HAP-1 (cell line): ENCODE measurements at regions not wholly inside any gene's neighbourhood (a gene's known extent, or its start where the extent isn't known, plus 50 kb on each side); places are given as distances from the start of the nearest gene placed in this dataset.

Experiments
- DNase-seq, 2 experiments: peaks; one replicate each; pipeline ENCODE4 v3.0.0-alpha.2; 2016 to 2020; ENCODE audit warnings: low spot score in 2 of 2
- H3K27me3 ChIP-seq: fragments of 250-450 bp; sonication (Bioruptor Pico); 2 replicates; pipeline ENCODE4 v1.5.1; 2020; ENCODE audit warnings: low read depth, mild to moderate bottlenecking, moderate library complexity
- H3K36me3 ChIP-seq: fragments of 250-450 bp; sonication (Bioruptor Pico); replicated peaks from 2 replicates; pipeline ENCODE4 v1.5.1; 2020; ENCODE audit warnings: mild to moderate bottlenecking
- H3K4me1 ChIP-seq: fragments of 250-450 bp; sonication (Bioruptor Pico); 2 replicates; pipeline ENCODE4 v1.5.1; 2020; ENCODE audit warnings: mild to moderate bottlenecking
- H3K4me3 ChIP-seq: fragments of 250-450 bp; sonication (Bioruptor Pico); 2 replicates; pipeline ENCODE4 v1.5.1; 2020; ENCODE audit warnings: mild to moderate bottlenecking, moderate library complexity
- H3K9me3 ChIP-seq: fragments of 250-450 bp; sonication (Bioruptor Pico); 2 replicates; pipeline ENCODE4 v1.5.1; 2020; ENCODE audit warnings: mild to moderate bottlenecking, moderate library complexity
- in situ Hi-C: fragments of 300-500 bp; cut with MboI; formaldehyde crosslinking; loops from 3 replicates; pipeline ENCODE4 v1.14.3; 2020; ENCODE audit warnings: low sequenced_read_pairs, inconsistent platforms, mixed read lengths

GRCh38 chr18:10316778-10317177 lies 137.7 kb upstream of the APCDD1 start:
- Histone ChIP-seq H3K4me3 (no peak overlapping the region), H3K4me1 (peaks cover 13% of the 10 kb centered on the region), H3K27me3 (no peaks in the 10 kb centered on the region), H3K9me3 (no peaks in the 10 kb centered on the region), H3K36me3 (no peaks in the 10 kb centered on the region)
- DNase-seq = no peak
- in situ Hi-C loops = no loop called here

GRCh38 chr18:10317864-10318690 lies 136.4 kb upstream of the APCDD1 start:
- in situ Hi-C loops = no loop called here
- Histone ChIP-seq H3K27me3 (no peaks in the 10 kb centered on the region), H3K9me3 (no peaks in the 10 kb centered on the region), H3K36me3 (no peaks in the 10 kb centered on the region), H3K4me1 (peaks cover 13% of the 10 kb centered on the region), H3K4me3 (no peak overlapping the region)
- peak in 1 of 2 experiments; percentile 64 for DNase-seq

- Histone ChIP-seq H3K36me3 (no peaks in the 10 kb centered on the region), H3K9me3 (no peaks in the 10 kb centered on the region), H3K4me1 (peaks cover 13% of the 10 kb centered on the region), H3K4me3 (no peak overlapping the region), H3K27me3 (no peaks in the 10 kb centered on the region)
- DNase-seq = peak in 1 of 2 experiments; percentile 16
- in situ Hi-C loops = no loop called here
These were observed 135.8 kb upstream of the APCDD1 start for GRCh38 chr18:10318691-10318970.

- peaks cover 13% of the 10 kb centered on the region for H3K4me1 ChIP-seq
- in situ Hi-C loops = no loop called here
- H3K9me3 ChIP-seq = no peaks in the 10 kb centered on the region
- no peak for DNase-seq
- H3K4me3 ChIP-seq = no peak overlapping the region
- H3K27me3 ChIP-seq = no peaks in the 10 kb centered on the region
- H3K36me3 ChIP-seq = no peaks in the 10 kb centered on the region
These were observed 135.4 kb upstream of the APCDD1 start for GRCh38 chr18:10319026-10319425.

- DNase-seq = no peak
- H3K36me3 ChIP-seq = no peaks in the 10 kb centered on the region
- H3K4me3 ChIP-seq = no peak overlapping the region
- H3K9me3 ChIP-seq = no peaks in the 10 kb centered on the region
- H3K27me3 ChIP-seq = no peaks in the 10 kb centered on the region
- in situ Hi-C loops = no loop called here
- peaks cover 13% of the 10 kb centered on the region for H3K4me1 ChIP-seq
These were observed 134.4 kb upstream of the APCDD1 start for GRCh38 chr18:10319914-10320600.

- Histone ChIP-seq H3K27me3 (no peaks in the 10 kb centered on the region), H3K4me1 (peaks cover 13% of the 10 kb centered on the region), H3K9me3 (no peaks in the 10 kb centered on the region), H3K36me3 (no peaks in the 10 kb centered on the region), H3K4me3 (no peak overlapping the region)
- DNase-seq = no peak
- in situ Hi-C loops = no loop called here
These were observed 133.6 kb upstream of the APCDD1 start for GRCh38 chr18:10320791-10321190.

- no peak for DNase-seq
- Histone ChIP-seq H3K27me3 (no peaks in the 10 kb centered on the region), H3K4me1 (peaks cover 13% of the 10 kb centered on the region), H3K36me3 (no peaks in the 10 kb centered on the region), H3K4me3 (no peak overlapping the region), H3K9me3 (no peaks in the 10 kb centered on the region)
- in situ Hi-C loops = no loop called here
These were observed 132.9 kb upstream of the APCDD1 start for GRCh38 chr18:10321576-10321975.

GRCh38 chr18:10322004-10322403 lies 132.4 kb upstream of the APCDD1 start:
- H3K9me3 ChIP-seq = no peaks in the 10 kb centered on the region
- H3K4me1 ChIP-seq = peaks cover 16% of the 10 kb centered on the region
- in situ Hi-C loops = no loop called here
- H3K27me3 ChIP-seq = no peaks in the 10 kb centered on the region
- H3K4me3 ChIP-seq = no peak overlapping the region
- no peak for DNase-seq
- no peaks in the 10 kb centered on the region for H3K36me3 ChIP-seq

GRCh38 chr18:10322435-10322834 lies 132.0 kb upstream of the APCDD1 start:
- in situ Hi-C loops = no loop called here
- Histone ChIP-seq H3K36me3 (no peaks in the 10 kb centered on the region), H3K4me1 (peaks cover 16% of the 10 kb centered on the region), H3K9me3 (no peaks in the 10 kb centered on the region), H3K4me3 (no peak overlapping the region), H3K27me3 (no peaks in the 10 kb centered on the region)
- DNase-seq = no peak

- DNase-seq = no peak
These were observed 125.3 kb upstream of the APCDD1 start for GRCh38 chr18:10329101-10329500.

GRCh38 chr18:10330428-10330827 lies 124.0 kb upstream of the APCDD1 start:
- DNase-seq = no peak
- Histone ChIP-seq H3K4me3 (no peak overlapping the region), H3K9me3 (no peaks in the 10 kb centered on the region), H3K36me3 (no peaks in the 10 kb centered on the region), H3K27me3 (no peaks in the 10 kb centered on the region; the same call in 1 of the 2 replicates), H3K4me1 (peaks cover 3% of the 10 kb centered on the region; the same call in 1 of the 2 replicates)
- in situ Hi-C loops = no loop called here

More at GRCh38 chr18:10329101-10329500, 125.3 kb upstream of the APCDD1 start:
- in situ Hi-C loops = no loop called here
- H3K36me3 ChIP-seq = no peaks in the 10 kb centered on the region
- H3K4me1 ChIP-seq = peaks cover 3% of the 10 kb centered on the region; the same call in 1 of the 2 replicates
- no peak overlapping the region for H3K4me3 ChIP-seq
- H3K27me3 ChIP-seq = no peaks in the 10 kb centered on the region
- no peaks in the 10 kb centered on the region for H3K9me3 ChIP-seq

GRCh38 chr18:10332452-10332851 lies 122.0 kb upstream of the APCDD1 start:
- DNase-seq = no peak
- Histone ChIP-seq H3K27me3 (no peaks in the 10 kb centered on the region; the same call in 1 of the 2 replicates), H3K36me3 (no peaks in the 10 kb centered on the region), H3K4me1 (no peaks in the 10 kb centered on the region), H3K4me3 (no peak overlapping the region), H3K9me3 (no peaks in the 10 kb centered on the region)
- in situ Hi-C loops = no loop called here

GRCh38 chr18:10336749-10337350 lies 117.6 kb upstream of the APCDD1 start:
- Histone ChIP-seq H3K36me3 (no peaks in the 10 kb centered on the region), H3K27me3 (no peaks in the 10 kb centered on the region; the same call in 1 of the 2 replicates), H3K9me3 (no peaks in the 10 kb centered on the region), H3K4me1 (no peaks in the 10 kb centered on the region), H3K4me3 (no peak overlapping the region)
- in situ Hi-C loops = no loop called here
- no peak for DNase-seq

GRCh38 chr18:10340821-10341220 lies 113.6 kb upstream of the APCDD1 start:
- Histone ChIP-seq H3K4me1 (no peaks in the 10 kb centered on the region), H3K4me3 (no peak overlapping the region), H3K27me3 (no peaks in the 10 kb centered on the region), H3K36me3 (no peaks in the 10 kb centered on the region), H3K9me3 (no peaks in the 10 kb centered on the region)
- in situ Hi-C loops = no loop called here
- no peak for DNase-seq
